H9 (cell line): ENCODE measurements at regions not wholly inside any gene's neighbourhood (a gene's known extent, or its start where the extent isn't known, plus 50 kb on each side); places are given as distances from the start of the nearest gene placed in this dataset.

Experiments
- DNase-seq: peaks from one replicate; pipeline ENCODE4 v3.0.0-alpha.2; 2017
- H2AFZ ChIP-seq: one replicate; pipeline ENCODE4 v1.6.1; 2013; ENCODE audit warnings: mild to moderate bottlenecking, low read length, control low read depth, moderate library complexity
- H2AK5ac ChIP-seq: 2 replicates; pipeline ENCODE4 v1.6.1; 2013; ENCODE audit warnings: low read length, control low read depth, mixed read lengths; ENCODE audit not compliant: insufficient read length
- H2BK120ac ChIP-seq: one replicate; pipeline ENCODE4 v1.6.1; 2013; ENCODE audit warnings: low read depth, mild to moderate bottlenecking, low read length, control low read depth, inconsistent platforms; ENCODE audit not compliant: poor library complexity, severe bottlenecking
- H2BK12ac ChIP-seq: 2 replicates; pipeline ENCODE4 v1.6.1; 2013; ENCODE audit warnings: low read length, control low read depth, mixed read lengths, low read depth; ENCODE audit not compliant: insufficient read length
- H2BK15ac ChIP-seq: 2 replicates; pipeline ENCODE4 v1.6.1; 2013; ENCODE audit warnings: low read depth, low read length, control low read depth
- H2BK20ac ChIP-seq: one replicate; pipeline ENCODE4 v1.6.1; 2013; ENCODE audit warnings: low read depth, mild to moderate bottlenecking, low read length, control low read depth, inconsistent platforms; ENCODE audit not compliant: poor library complexity, severe bottlenecking
- H2BK5ac ChIP-seq: 2 replicates; pipeline ENCODE4 v1.6.1; 2013; ENCODE audit warnings: low read length, control low read depth, mixed read lengths; ENCODE audit not compliant: insufficient read length
- H3K14ac ChIP-seq: 2 replicates; pipeline ENCODE4 v1.6.1; 2013; ENCODE audit warnings: low read length, control low read depth; ENCODE audit not compliant: insufficient read depth
- H3K18ac ChIP-seq: 2 replicates; pipeline ENCODE4 v1.6.1; 2013; ENCODE audit warnings: low read depth, mild to moderate bottlenecking, mixed read lengths, low read length, control low read depth; ENCODE audit not compliant: insufficient read length
- H3K23ac ChIP-seq: 2 replicates; pipeline ENCODE4 v1.6.1; 2013; ENCODE audit warnings: low read length, control low read depth, mixed read lengths, low read depth; ENCODE audit not compliant: insufficient read length
- H3K23me2 ChIP-seq: 2 replicates; pipeline ENCODE4 v1.6.1; 2013; ENCODE audit warnings: low read depth, mild to moderate bottlenecking, mixed read lengths, low read length, control low read depth; ENCODE audit not compliant: insufficient read length, poor library complexity, severe bottlenecking
- H3K27ac ChIP-seq: 2 replicates; pipeline ENCODE4 v1.5.1; 2013; ENCODE audit warnings: low read length, control low read depth, mixed read lengths, low read depth; ENCODE audit not compliant: insufficient read length
- H3K27me3 ChIP-seq: 2 replicates; pipeline ENCODE4 v1.6.1; 2013; ENCODE audit warnings: low read length, control low read depth, inconsistent platforms; ENCODE audit not compliant: insufficient read depth
- H3K4ac ChIP-seq: 2 replicates; pipeline ENCODE4 v1.6.1; 2013; ENCODE audit warnings: low read depth, mild to moderate bottlenecking, control low read depth, inconsistent platforms, low read length, moderate library complexity
- H3K4me1 ChIP-seq: 2 replicates; pipeline ENCODE4 v1.6.1; 2013; ENCODE audit warnings: low read length, control low read depth, inconsistent platforms; ENCODE audit not compliant: insufficient read depth
- H3K4me2 ChIP-seq: 2 replicates; pipeline ENCODE4 v1.6.1; 2013; ENCODE audit warnings: low read length, control low read depth, mixed read lengths; ENCODE audit not compliant: insufficient read length, insufficient read depth
- H3K56ac ChIP-seq: 2 replicates; pipeline ENCODE4 v1.6.1; 2013; ENCODE audit warnings: low read depth, mild to moderate bottlenecking, mixed read lengths, low read length, control low read depth; ENCODE audit not compliant: insufficient read length
- H3K79me1 ChIP-seq: 2 replicates; pipeline ENCODE4 v1.6.1; 2013; ENCODE audit warnings: low read depth, mild to moderate bottlenecking, moderate library complexity, low read length, control low read depth, inconsistent platforms; ENCODE audit not compliant: insufficient read depth, poor library complexity, severe bottlenecking
- H3K79me2 ChIP-seq: 2 replicates; pipeline ENCODE4 v1.6.1; 2013; ENCODE audit warnings: low read length, control low read depth, inconsistent platforms; ENCODE audit not compliant: insufficient read depth
- H3K9ac ChIP-seq: 2 replicates; pipeline ENCODE4 v1.6.1; 2013; ENCODE audit warnings: low read length, control low read depth, mixed read lengths; ENCODE audit not compliant: insufficient read length; ENCODE audit errors: extremely low read depth
- H3K9me3 ChIP-seq: one replicate; pipeline ENCODE4 v1.6.1; 2013; ENCODE audit warnings: low read depth, low read length, inconsistent platforms; ENCODE audit not compliant: control insufficient read depth
- H3T11ph ChIP-seq: one replicate; pipeline ENCODE4 v1.6.1; 2013; ENCODE audit warnings: mild to moderate bottlenecking, low read length, control low read depth, inconsistent platforms
- H4K20me1 ChIP-seq: one replicate; pipeline ENCODE4 v1.6.1; 2013; ENCODE audit not compliant: control insufficient read depth, insufficient read length, insufficient read depth
- H4K5ac ChIP-seq: 2 replicates; pipeline ENCODE4 v1.6.1; 2013; ENCODE audit warnings: low read depth, mild to moderate bottlenecking, mixed read lengths, low read length, control low read depth; ENCODE audit not compliant: insufficient read length
- H4K8ac ChIP-seq: replicated peaks from 2 replicates; pipeline ENCODE4 v1.6.1; 2013; ENCODE audit warnings: low read length, control low read depth, mixed read lengths, low read depth; ENCODE audit not compliant: insufficient read length
- H4K91ac ChIP-seq: 2 replicates; pipeline ENCODE4 v1.6.1; 2013; ENCODE audit warnings: low read depth, mild to moderate bottlenecking, moderate library complexity, mixed read lengths, low read length, control low read depth; ENCODE audit not compliant: insufficient read length
- H3K27ac Mint-ChIP-seq, 3 experiments: 2 replicates in 2 of 3; 3 replicates in 1 of 3; pipeline ENCODE4 v1.8.0; 2020 to 2021; ENCODE audit warnings: mixed read lengths in 3 of 3, mild to moderate bottlenecking in 1 of 3, moderate library complexity in 1 of 3
- H3K27me3 Mint-ChIP-seq: 2 replicates; pipeline ENCODE4 v1.8.0; 2021; ENCODE audit warnings: low read depth, mild to moderate bottlenecking, moderate library complexity, mixed read lengths
- H3K36me3 Mint-ChIP-seq, 3 experiments: 2 replicates in 2 of 3; 3 replicates in 1 of 3; pipeline ENCODE4 v1.8.0; 2020 to 2021; ENCODE audit warnings: low read depth in 3 of 3, mixed read lengths in 3 of 3; ENCODE audit not compliant: insufficient read depth in 1 of 3
- H3K4me1 Mint-ChIP-seq, 2 experiments: 2 replicates each; pipeline ENCODE4 v1.8.0; 2020; ENCODE audit warnings: mixed read lengths in 2 of 2
- H3K4me3 Mint-ChIP-seq, 2 experiments: 2 replicates in 1 of 2; 3 replicates in 1 of 2; pipeline ENCODE4 v1.8.0; 2020 to 2021; ENCODE audit warnings: mild to moderate bottlenecking in 2 of 2, mixed read lengths in 2 of 2, moderate library complexity in 1 of 2
- H3K9me3 Mint-ChIP-seq, 2 experiments: 2 replicates in 1 of 2; 3 replicates in 1 of 2; pipeline ENCODE4 v1.8.0; 2020; ENCODE audit warnings: mild to moderate bottlenecking in 2 of 2, mixed read lengths in 2 of 2, moderate library complexity in 1 of 2
- CTCF ChIP-seq: fragments of 200-600 bp; sonication (generic); conservative IDR thresholded peaks from 3 replicates; pipeline ENCODE4 v1.8.0; 2021; ENCODE audit warnings: antibody characterized with exemption, mild to moderate bottlenecking
- WGBS: extraction: QIAGEN DNeasy Blood & Tissue Kit; methylation state at CpG from one replicate; pipeline ENCODE4 v1.1.7; 2013; ENCODE audit warnings: missing lambda C conversion rate, low lambda C conversion rate, mixed read lengths; ENCODE audit not compliant: insufficient read length; ENCODE audit errors: extremely low coverage; 5-methylcytosine and 5-hydroxymethylcytosine counted together

- Histone ChIP-seq H2AK5ac (no peak overlapping the region), H4K91ac (no peak overlapping the region), H4K5ac (no peak overlapping the region), H2BK120ac (no peak overlapping the region), H3K4me1 (no peaks in the 10 kb centered on the region), H3K27ac (no peak overlapping the region), H3K4me2 (no peak overlapping the region), H3K23me2 (no peaks in the 10 kb centered on the region), H3K79me2 (no peaks in the 10 kb centered on the region), H3K14ac (no peak overlapping the region), H3K18ac (no peak overlapping the region), H3K56ac (no peak overlapping the region), H2AFZ (no peak overlapping the region), H3K23ac (no peak overlapping the region), H2BK5ac (no peak overlapping the region), H3K9ac (no peak overlapping the region), H3K4ac (no peak overlapping the region), H4K20me1 (no peaks in the 10 kb centered on the region), H3K9me3 (no peaks in the 10 kb centered on the region), H3T11ph (no peak overlapping the region), H2BK12ac (no peak overlapping the region), H2BK20ac (no peak overlapping the region), H2BK15ac (no peak overlapping the region), H3K27me3 (no peaks in the 10 kb centered on the region), H3K79me1 (no peaks in the 10 kb centered on the region), H4K8ac (no peak overlapping the region)
- H3K4me3 Mint-ChIP-seq = no peak overlapping the region
- H3K9me3 Mint-ChIP-seq = no peaks in the 10 kb centered on the region
- H3K4me1 Mint-ChIP-seq = no peaks in the 10 kb centered on the region
- no peaks in the 10 kb centered on the region for H3K36me3 Mint-ChIP-seq
- H3K27me3 Mint-ChIP-seq = no peaks in the 10 kb centered on the region
- no peak overlapping the region for H3K27ac Mint-ChIP-seq
- TF ChIP-seq CTCF = no peak
- DNase-seq = no peak
- WGBS = no CpG with 5 or more reads among the region's 3 CpGs
These were observed 111.3 kb upstream of the WARS2 start for GRCh38 chr1:119251751-119252150.
